GM19239 (cell line): ENCODE measurements at regions not wholly inside any gene's neighbourhood (a gene's known extent, or its start where the extent isn't known, plus 50 kb on each side); places are given as distances from the start of the nearest gene placed in this dataset.
A peak's percentile ranks its signal among the peaks of the same experiment; 100 is the strongest.
"Not testable (repeated sequence)": the region's sequence is repeated elsewhere in the genome, so short reads cannot be mapped to it uniquely, and the experiment has no call there.

Experiments
- DNase-seq: peaks from one replicate; pipeline ENCODE4 v3.0.0; 2011; ENCODE audit warnings: low spot score; ENCODE audit not compliant: insufficient read length
- FAIRE-seq: peaks from 2 replicates; lab custom pipeline; 2011; peaks lifted over from hg19 to GRCh38; lab: Jason Lieb, UNC

- FAIRE-seq, result no peak
- DNase-seq, result no peak
These were observed 137.0 kb upstream of the PZP start for GRCh38 chr12:9345171-9345570.

GRCh38 chr12:9344541-9344940, 136.3 kb upstream of the PZP start:
- no peak for DNase-seq
- FAIRE-seq, result no peak

GRCh38 chr12:9343731-9344130, 135.5 kb upstream of the PZP start:
- DNase-seq (no peak), FAIRE-seq (no peak)

DNA sequence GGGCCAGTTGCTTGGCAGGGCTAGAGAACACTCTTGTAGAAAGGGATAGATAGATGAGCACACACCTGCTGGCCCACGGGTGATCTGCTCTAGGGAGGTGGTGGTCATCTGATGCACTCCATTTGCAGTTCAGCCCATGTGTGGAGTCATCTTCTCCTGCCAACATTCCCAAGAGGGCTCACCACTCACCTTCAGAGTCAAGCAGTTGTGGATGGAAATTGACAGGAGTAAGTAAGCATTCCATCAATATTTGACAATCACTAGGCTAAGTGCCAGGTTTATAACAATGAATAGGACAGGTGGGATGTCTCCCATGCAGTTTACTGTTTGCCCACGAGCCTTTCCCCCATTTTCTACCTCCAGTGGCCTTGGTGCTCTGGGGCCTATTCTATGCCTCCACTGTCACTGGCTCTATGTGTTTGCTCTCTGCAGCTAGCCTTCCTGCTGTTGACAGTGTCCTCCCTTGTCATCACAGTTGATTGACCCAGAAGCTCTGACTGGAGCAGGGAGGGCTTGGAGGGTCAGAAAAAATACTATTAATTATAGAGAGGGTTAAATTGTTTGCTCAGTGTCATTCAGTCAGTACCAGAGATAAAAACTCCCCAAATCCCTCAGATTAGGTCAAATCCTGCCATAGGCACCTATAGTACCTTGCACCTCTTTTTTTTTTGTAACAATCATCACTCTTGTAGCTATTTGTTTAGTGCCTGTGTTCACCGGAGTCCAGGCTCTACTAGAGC, 134.6 kb upstream of the PZP start:
- FAIRE-seq (no peak), DNase-seq (no peak)

GRCh38 chr12:9341260-9341585, 133.0 kb upstream of the PZP start:
- no peak for FAIRE-seq
- DNase-seq, result no peak

DNA sequence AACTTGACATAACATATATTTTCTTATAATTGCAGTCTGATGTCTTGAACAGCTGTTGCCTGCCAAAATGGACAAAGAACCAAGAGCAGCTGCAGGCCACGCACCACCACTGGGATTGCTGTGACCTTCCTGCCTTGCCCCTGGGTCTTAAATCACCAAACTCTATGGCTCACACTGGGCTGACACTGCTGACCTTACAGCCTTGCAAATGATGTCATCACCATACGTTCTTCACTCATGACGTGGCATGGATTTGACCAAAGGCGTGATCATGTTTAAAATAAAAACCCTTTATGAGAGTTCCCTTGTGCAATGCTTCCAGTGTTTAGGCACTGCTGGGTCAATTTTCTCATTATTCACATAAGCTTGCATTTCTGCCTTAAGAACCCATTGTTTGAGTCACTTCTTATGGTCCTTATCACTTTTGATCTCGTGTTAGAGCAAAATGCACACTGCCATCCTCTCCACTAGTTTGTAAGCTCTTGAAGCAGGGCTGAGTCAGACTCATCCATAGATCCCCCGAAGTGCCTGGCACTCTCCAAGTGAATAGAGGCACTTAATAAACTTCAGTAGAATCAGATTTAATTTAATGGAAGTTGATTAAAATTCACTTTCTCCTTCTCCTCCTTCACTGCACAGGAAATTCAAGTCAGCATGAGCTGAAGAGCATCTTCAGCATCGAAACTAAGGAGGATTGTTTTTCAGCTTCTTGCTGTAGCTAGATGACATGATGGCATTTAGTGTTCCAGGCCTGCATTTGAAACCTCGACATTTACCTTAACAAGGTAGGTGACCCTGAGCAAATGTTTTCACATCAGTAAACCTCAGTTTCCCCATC, 132.4 kb upstream of the PZP start:
- DNase-seq, result no peak
- no peak for FAIRE-seq

- FAIRE-seq (no peak), DNase-seq (no peak)
These were observed 129.5 kb upstream of the PZP start for GRCh38 chr12:9337656-9338055.

DNA sequence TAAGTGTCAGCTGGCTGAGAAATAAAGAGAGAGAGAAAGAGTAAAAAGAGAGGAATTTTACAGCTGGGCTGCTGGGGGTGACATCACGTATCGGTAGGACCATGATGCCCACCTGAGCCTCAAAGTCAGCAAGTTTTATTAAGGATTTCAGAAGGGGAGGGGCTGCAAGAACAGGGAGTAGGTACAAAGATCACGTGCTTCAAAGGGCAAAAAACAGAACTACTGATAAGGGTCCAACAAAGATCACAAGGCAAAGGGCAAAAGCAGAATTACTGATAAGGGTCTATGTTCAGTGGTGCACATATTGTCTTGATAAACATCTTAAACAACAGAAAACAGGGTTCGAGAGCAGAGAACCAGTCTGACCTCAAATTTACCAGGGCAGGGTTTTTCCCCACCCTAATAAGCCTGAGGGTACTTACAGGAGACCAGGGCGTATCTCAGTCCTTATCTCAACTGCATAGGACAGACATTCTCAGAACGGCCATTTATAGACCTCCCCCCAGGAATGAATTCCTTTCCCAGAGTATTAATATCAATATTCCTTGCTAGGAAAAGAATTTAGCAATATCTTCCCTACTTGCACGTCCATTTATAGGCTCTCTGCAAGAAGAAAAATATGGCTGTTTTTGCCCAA, 128.3 kb upstream of the PZP start:
- not testable (repeated sequence) for FAIRE-seq, DNase-seq

DNA sequence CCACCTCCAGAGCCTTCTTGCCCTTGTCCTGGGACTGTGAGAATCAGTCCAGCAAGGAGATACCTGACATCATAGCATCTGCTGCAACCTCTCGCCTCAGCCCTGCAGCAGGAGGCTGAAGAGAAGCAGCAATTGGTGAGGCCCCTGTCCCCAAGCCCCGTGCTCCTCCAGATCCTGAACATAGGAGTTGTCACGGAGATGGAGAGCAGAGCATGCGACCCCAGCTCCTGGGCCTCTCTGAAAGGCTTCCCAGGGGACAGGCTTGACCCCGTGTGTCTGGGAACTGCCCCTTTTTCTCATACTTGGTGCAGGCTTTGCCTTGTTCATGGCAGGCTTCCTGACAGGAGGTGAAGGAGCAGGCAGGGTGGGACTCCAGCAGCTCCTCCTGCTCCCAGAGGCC, 127.7 kb upstream of the PZP start:
- FAIRE-seq (no peak), DNase-seq (no peak)

GRCh38 chr12:9334964-9335363, 126.8 kb upstream of the PZP start:
- no peak for DNase-seq
- no peak for FAIRE-seq

GRCh38 chr12:9334041-9334692, 126.0 kb upstream of the PZP start:
- FAIRE-seq (no peak), DNase-seq (no peak)

DNA sequence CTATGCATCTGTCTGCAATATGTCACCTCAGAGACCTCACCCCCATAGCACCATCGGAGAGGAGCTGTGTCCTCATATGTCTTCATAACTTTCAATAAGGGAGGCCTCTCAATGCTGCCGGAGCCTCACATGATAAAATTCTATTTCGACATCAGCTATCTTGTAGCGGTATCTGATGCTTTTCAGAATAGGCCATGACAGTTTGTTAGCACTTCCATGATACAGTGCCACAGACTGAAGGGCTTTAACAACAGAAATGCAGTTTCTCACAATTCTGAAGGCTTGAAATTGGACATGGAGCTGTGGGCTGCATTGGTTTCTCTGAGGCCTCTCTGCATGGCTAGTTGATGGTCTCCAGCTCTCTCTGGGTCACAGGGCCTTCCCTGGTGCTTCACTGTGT, 125.0 kb upstream of the PZP start:
- no peak for DNase-seq
- no peak for FAIRE-seq

GRCh38 chr12:9332564-9332963, 124.4 kb upstream of the PZP start:
- FAIRE-seq, result no peak

GRCh38 chr12:9331218-9331626, 123.0 kb upstream of the PZP start:
- FAIRE-seq (peak; percentile 85), DNase-seq (peak; percentile 49)

More at GRCh38 chr12:9332564-9332963, 124.4 kb upstream of the PZP start:
- DNase-seq, result no peak

DNA sequence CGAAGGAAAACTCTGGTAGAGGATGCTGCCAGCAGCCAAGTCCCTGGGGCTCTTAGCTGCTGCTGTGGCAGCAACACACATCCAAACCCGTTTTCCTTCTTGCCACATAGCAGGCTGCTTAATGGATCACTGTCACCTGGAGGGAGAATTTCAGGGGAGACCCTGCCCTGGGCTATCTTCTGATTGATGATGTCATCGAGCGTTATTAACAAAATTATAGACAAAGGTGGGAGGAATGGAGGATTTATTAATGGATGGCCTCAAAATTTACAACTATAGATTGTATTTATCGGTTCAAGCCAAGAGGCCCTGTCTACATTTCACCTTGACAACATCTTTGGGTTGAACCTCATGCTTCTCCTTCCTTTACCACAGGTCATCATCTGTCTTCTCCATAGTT, 120.8 kb upstream of the PZP start:
- no peak for FAIRE-seq
- DNase-seq, result no peak

GRCh38 chr12:9328065-9328464, 119.9 kb upstream of the PZP start:
- DNase-seq, result no peak
- FAIRE-seq, result no peak

- DNase-seq (no peak), FAIRE-seq (no peak)
These were observed 119.1 kb upstream of the PZP start for GRCh38 chr12:9327320-9327719.

DNA sequence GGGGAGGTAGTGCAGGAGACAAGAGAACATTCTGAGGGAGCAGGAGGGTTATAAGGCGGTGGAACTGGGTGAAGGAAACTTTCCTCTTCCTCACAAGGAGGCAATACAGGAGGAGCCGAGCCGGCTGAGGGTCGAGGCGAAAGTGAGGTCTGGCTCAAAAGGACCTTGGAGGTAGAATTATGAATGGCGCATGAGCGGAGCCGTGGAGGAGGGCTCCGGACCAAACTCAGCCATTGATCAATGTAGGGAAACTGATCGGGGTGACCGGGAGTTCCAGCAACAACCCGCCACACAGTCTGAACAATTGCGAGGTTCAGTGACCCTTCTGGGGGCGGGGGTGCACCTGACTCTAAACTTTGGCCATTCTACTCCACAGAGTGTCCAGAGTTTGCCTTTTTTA, 118.7 kb upstream of the PZP start:
- DNase-seq, FAIRE-seq: not testable (repeated sequence)

GRCh38 chr12:9326085-9326484, 117.9 kb upstream of the PZP start:
- DNase-seq (no peak), FAIRE-seq (no peak)

DNA sequence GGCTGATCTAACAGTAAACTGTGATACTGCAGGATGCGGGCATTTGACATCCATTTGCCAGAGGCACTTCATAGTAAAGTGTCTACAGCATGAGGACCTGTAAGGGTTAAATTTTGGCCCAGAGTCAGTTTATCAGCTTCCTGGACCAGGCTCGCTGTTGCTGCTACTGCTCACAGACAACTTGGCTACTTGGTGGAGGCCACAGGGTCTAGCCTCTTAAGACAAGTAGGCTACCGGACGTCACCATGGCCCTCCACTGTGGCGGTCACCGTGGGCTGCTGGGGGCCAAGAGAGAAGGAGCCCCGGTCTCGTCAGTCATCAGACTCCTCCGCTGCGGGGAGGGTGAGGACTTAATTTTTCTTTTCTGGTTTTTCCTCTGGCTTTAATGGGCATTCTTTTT, 117.3 kb upstream of the PZP start:
- FAIRE-seq, result no peak

GRCh38 chr12:9324782-9325181, 116.6 kb upstream of the PZP start:
- DNase-seq (no peak), FAIRE-seq (no peak)

More for the DNA sequence above, 117.3 kb upstream of the PZP start:
- no peak for DNase-seq
